Stimulated activated CD8-positive, alpha-beta memory T cell treated with anti-CD3 and anti-CD28 coated beads, Interleukin-2, amount 100 ng/mL, for 1 hour (primary cell): ENCODE measurements at regions not wholly inside any gene's neighbourhood (a gene's known extent, or its start where the extent isn't known, plus 50 kb on each side); places are given as distances from the start of the nearest gene placed in this dataset.

Source experiments
- DNase-seq, 2 donors: peaks; one replicate each; pipeline ENCODE4 v3.0.0-alpha.2; 2020; ENCODE audit warnings: low read depth in 2 of 2

DNA sequence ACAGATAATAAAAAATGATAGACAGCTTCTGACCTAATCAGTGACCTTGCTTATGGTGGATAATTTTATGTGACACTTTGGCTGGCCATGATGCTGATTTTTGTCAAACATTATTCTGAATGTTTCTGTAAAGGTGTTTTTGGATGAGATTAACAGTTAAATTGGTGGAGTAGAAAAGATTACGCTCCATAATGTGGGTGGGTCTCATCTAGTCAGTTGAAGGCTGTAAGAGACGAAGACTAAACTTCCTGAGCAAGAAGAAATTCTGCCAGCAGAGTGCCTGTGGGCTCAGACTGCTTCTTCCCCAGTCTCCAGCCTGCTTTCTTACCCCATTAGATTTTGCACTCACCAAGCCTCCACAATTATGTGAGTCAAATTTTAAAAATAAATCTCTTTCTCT lies 214.9 kb upstream of the ITGA4 start:
- DNase-seq, result no peak

DNA sequence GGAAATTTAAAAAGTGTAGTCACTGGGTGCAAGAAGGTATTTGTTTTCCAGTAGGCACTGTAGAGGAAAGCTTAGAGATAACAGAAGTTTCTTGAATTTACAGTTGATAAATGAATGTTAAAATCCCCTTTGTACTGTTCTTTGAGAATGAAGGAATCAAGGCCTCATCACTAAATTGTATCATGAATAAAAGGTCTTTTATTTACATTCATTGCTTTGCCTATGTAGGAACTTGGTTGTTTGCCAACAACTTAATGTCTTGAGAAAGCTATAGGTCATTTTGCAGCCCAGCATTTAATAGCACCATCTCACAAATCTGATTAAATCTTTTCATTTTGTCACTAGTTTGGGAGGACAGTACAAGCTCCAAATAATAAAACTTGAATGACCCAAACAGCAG lies 213.9 kb upstream of the ITGA4 start:
- no peak for DNase-seq

DNA sequence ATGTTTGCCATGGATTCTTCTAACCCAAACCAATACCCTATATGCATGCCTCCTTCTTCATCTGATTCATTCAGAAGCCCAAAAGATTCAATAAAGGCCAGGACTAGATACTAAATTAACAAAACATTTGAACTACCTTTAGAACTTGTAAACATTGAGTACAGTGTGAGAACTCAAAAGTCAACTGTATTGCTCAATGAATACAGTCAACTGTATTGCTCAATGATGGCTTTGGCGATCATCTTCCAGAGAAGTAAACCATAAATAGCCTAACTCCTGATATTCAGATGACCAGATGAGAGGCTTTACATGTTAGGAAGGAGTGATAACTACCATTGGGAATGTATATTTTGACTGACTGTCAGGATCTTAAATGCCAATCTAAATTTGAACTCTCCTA lies 206.5 kb upstream of the ITGA4 start:
- DNase-seq, result no peak

DNA sequence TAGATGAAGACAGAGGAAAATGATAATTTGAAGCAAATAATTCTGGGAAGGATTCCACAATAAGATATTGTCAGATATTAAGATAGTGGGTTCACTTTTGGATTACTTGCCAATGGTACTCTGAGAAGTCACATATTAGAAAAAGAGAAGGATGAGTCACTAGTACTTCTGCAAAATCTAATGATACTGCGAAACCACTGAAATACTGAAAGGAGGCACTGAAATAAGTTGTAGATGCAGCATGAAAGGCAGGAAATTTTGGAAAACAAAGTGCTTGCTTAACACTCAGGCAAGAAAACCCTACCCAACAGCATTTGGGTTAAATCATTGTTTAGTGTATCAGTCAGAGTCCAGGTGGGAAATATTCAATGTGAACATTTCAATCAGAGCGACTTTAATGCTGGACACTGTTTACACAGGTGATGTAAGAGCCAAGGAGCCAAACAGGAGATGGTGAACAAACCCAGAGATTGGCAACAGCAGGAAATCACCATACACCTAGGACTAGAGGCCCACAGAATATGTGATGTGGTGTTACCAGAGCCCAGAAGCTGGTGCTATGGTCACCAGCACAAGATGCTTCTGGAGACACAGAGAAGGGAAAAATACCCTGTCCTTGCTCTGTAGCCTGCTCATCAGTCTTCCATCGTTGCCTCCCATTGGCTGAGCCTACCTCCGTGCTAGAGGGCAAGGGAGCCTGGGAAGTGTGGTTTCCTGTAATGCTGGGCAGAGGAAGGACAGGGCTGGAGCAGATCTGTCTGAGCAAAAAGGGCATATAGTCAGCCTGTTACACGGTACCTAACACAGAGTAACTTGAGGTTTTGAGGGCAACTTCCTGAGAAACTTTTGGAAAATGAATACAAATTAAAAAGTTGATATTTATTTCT lies 204.7 kb upstream of the ITGA4 start:
- DNase-seq, result no peak

DNA sequence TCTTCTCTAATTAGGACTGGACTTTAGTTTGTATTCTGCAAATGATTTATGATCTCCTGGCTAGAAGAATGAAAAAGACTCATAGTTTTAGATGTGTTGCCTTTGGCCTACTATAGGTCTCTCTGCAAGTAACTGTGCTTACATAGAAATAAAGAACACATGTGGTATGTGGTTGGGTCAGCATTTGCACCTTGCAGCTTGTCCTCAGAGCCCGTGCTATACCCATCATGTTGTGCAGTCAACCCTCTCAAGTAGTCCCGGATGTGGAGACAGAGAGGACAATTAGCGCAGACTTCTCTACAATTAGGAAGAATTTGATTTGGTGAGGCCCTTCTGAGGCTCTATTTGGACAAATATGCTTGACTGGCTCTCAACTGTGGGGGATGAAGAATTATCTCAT lies 203.7 kb upstream of the ITGA4 start:
- DNase-seq, result no peak

DNA sequence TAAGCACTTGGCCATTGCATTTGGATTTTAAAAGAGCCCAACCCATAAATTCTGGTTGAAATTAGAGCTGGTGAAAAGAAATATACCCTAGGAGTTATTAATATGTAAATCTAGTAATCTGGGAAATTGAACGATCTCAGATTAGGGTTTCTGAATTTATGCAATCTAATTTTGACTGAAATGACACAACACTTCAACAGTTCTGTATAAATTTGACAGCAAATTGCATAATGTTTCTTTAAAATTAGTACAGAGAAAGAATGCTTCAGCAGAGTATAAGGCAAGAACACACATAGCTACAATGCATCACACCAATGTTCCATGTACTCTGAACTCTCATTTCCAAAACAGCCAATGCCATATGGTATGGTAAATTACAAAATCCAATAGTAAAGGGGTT lies 201.5 kb upstream of the ITGA4 start:
- no peak for DNase-seq

DNA sequence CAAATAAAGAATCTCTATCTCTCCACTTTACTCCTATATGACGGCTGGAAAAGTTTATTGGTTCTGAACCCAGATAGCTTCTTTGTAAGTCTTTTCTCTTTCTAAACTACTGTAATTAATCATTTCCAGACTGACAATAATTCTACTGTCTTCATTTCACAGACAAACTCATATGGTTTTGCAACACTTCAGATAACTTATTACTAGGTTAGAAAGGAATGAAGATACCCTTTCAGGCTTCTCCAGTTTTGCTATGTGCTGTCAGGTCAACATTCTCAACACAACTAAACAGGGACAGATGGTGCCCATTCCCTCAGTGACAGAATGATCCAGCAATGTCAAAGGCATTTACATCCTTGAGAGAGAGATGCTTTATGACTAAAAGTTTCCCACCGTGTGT lies 198.5 kb upstream of the ITGA4 start:
- no peak for DNase-seq

DNA sequence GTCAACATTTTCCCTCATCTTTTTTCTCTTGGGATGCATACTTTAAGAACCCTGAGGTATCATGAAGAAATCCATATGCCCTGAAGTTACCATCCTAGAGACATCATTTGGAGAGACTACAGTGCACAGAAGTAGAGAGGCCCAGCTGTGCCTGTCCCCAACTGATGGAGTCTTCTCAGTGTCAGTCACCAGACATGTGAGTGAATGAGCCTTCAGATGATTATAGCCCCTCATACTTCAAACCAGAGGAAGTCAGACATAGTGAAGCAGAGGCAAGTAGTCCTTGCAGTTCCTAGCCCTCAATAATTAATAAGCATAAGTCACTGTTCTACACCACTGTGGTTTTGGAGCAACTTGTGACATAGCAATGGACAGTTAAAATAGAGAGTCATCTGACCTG lies 194.4 kb upstream of the ITGA4 start:
- no peak for DNase-seq

DNA sequence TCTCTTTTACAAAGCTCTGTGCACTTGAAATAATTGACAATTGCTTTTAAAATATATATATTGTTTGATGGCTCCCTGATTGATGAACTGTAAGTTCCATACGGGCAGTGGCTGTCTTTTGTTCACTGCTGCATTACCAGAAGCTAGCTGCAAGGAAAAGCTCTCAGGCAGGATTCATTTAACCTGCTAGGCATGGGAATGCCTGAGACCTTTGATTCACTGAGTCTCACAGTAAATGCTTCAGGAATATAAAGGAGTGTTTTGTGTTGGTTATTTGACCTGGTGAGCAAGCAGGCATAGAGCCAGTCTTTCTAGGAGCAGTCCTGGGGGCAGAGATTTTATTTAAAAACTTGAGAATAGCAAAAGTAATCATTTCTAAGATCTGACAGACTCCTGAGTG lies 193.2 kb upstream of the ITGA4 start:
- DNase-seq, result no peak

DNA sequence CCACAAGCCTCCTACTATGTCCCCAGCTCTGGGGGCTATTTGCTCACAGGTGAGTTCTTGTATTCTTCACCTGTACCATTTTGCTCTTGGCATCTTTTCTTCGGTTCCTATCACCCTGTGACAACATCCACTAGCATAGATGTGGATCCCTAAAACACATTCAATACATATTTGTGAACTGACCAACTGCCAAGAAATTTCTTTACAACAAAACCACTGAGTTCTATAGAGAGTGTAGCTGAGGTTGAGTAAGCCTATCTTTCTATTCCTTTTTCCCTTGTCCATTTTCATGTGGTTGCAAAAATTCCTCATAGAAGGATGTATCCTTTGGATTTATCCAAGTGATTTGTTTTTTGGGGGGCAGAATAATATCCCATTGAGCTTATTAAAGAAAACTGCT lies 192.7 kb upstream of the ITGA4 start:
- DNase-seq, result no peak

DNA sequence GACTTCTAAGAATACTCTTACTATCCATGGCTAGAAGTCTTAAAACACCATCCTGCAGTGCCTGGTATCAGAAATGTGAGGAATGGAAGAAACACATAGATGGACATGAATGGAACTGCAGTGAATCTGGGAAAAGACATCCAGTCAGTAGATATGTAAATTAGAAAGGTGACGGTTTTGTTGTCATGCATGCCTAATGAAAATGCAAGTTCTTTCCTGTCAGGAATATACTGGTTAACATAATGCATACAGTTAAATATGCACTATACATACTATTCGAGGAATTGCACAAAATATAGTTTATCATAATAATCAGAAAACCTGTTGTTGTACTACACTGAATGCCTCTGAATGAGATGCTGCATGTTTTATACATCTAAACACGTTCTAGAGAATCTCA lies 190.6 kb upstream of the ITGA4 start:
- no peak for DNase-seq

DNA sequence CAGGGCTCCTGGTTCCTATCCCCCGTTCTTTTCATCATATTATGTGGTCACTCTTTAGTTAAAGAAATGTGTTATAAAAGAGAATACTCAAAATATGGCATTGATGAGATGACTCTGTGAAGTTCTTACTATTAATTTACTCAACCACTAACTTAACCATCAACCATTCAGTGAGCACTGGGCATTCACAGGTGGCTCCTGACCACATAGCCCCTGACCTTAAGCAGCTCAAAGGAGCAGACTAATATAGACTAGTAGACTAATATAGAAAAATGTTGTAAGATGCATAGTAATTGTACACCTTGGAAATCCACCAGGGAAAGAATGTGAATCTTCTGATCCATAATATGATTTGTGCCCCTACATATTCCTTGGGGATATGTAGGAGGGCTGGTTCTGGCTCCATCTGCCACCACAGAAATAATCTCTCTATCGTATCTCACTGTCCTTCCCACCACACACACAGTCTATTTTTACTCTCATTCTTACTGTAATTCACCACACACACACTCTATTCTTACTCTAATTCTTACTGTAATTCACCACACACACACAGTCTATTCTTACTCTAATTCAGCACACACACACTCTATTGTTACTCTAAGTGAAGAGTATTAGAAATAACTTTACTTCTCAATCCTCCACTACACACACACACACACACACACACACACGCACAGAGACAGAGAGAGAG lies 188.9 kb upstream of the ITGA4 start:
- no peak for DNase-seq

DNA sequence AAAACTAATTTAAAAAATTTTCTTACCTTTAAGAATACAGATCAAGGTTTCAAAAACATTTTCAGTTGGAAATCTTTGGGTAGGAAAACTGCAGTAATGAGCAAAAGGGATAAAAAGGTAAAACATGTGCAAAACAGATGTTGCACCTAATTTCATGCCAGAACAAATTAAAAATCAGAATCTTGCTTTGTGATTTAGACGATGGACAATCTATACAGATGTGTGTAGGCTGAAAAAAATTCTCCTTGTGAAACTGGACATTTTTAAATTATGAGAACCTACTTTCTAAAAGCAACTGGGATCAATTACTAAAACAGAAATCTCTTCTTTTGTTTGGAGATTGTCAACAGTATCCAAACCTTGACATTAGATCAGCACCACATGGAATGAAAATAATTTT lies 183.2 kb upstream of the ITGA4 start:
- DNase-seq, result no peak

DNA sequence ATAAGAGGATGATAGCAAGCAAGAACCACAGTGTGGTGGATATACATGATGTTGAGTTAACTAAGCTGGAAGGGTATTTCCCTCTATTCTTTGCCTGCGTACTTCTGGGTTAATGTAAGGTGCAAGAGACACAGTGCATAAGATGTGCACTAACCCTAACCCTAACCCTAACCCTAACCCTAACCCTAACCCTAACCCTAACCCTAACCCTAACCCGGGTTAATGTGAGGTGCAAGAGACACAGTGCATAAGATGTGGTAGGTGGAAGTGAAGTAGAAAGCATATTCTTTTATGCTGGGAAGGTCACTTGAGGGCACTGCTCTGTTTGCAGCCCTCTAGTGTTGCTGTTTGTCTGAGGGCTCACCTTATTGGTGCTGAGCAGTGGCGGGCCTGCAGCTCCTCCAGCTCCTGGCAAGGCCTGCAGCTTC lies 181.5 kb upstream of the ITGA4 start:
- DNase-seq, result no peak

DNA sequence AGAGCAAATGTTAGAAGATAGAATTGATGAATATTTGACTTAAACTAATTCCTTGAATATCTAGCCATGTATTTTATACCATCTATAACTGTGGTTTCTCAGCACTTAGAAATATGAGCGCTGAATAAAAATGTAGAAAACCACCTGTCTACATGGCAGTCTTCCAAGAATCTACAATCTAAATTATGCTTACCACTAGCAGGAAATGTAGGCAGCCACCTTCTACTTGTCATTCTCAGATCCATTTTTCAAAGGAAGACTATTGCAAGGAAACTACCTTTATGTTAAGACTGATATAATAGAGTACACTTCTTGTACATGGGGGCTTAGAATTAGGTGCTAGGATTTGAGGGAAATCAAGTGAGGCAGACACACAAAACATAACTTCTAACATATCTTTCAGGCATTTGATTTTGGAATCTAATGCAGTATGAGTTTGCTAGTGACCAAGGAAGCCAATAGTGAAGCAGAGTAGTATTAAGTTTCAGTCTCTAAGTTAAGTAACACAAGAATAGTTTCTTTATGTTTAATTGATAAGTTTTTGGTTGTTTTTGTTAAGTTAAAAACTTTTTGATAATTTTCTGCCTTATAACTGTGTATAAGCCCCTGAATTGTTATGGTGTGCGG lies 175.9 kb upstream of the ITGA4 start:
- no peak for DNase-seq

DNA sequence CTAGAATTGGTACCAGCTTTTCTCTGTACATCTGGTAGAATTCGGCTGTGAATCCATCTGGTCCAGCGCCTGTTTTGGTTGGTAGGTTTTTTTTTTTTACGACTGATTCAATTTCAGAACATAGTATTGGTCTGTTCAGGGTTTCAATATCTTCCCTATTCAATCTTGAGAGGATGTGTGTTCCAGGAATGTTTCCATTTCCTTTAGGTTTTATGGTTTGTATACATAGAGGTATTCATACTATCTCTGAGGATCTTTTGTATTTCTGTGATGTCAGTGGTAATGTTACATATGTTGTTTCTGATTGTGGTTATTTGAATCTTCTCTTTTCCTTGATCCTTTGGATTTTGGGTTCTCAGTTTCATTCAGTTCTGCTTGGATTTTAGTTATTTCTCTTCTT lies 172.1 kb upstream of the ITGA4 start:
- no peak for DNase-seq

DNA sequence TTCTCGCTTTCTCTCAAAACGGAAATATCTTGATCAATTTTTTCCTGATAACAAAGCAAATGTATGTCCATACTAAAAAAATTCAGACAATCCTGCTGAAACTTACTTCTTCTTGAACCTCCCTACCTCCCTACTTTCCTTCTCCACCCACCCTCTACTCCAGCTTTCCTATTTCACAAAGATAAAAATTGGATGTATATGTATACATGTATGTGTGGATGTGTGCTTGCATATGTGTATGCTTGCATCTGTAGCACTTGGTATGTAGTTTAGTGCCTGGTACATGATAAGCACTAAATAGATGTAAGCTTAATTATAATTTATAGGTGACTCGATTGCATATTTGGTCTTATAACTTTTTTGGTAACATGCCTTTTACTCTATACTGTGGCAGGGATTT lies 167.5 kb upstream of the ITGA4 start:
- DNase-seq, result no peak

DNA sequence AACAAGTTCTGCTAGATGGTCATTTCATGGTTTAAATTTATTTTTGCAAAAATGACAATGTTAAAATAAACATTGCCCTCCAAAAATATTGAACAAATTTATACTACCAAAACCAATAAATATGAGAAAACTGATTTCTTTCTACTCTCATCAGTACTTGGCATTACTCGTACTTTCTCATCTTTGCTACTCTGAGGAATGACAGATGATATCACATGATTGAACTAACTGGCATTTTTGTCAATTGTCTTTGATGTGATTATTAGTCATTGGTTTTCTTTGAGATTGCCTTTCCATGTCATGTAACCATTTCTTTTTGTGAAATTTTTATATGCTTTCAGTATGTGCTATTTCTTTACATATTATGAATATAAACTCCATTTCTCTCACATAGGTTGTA lies 167.0 kb upstream of the ITGA4 start:
- no peak for DNase-seq

DNA sequence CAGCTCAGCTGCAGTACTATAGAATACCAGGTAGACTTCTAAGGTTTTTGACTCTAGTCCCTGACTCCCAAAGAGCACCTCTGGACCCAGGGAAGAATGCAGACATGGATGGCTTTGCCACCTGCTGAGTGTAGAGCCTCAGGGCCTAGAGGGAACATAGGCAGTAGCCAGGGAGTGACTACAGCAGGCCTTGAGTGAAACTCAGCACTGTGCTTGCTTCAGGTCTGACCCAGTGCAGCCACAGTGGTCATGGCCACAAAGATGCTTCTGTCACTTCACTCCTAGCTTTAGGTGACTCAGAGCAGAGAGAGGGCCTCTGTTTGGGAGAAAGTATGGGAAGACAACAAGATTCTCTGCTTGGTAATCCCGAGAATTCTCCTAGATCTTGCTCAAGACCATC lies 162.2 kb upstream of the ITGA4 start:
- no peak for DNase-seq

DNA sequence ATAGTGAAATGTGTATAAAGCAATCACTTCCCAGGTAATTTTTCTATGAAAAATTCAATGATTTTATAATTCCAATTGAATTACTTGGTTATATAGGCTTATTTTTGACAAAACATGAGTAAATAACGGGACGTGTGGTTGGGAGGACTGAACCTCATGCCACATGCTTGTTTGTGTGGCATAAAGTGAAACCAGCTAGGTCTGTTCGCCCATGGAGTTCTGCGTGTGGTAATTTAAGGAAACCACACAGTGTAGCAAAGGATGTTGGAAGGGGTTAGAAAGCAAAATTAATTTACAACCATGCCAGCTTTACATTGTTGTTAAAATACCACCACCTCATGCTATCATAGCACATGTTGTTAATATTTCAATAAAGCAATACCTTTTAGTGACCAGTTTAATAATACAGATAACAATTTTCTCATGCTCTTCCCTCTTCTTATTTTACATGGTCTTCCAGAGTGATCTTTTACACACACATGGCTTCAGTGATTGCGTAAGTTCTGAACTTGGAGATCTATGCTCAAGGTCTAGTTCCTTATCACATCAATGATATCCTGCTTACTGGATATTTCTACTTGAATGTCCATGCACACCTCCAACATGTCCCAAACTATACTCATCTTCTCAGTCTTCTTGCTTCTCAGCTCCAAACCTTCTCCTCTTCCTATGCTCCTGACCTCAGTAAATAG lies 156.4 kb upstream of the ITGA4 start:
- DNase-seq, result no peak

DNA sequence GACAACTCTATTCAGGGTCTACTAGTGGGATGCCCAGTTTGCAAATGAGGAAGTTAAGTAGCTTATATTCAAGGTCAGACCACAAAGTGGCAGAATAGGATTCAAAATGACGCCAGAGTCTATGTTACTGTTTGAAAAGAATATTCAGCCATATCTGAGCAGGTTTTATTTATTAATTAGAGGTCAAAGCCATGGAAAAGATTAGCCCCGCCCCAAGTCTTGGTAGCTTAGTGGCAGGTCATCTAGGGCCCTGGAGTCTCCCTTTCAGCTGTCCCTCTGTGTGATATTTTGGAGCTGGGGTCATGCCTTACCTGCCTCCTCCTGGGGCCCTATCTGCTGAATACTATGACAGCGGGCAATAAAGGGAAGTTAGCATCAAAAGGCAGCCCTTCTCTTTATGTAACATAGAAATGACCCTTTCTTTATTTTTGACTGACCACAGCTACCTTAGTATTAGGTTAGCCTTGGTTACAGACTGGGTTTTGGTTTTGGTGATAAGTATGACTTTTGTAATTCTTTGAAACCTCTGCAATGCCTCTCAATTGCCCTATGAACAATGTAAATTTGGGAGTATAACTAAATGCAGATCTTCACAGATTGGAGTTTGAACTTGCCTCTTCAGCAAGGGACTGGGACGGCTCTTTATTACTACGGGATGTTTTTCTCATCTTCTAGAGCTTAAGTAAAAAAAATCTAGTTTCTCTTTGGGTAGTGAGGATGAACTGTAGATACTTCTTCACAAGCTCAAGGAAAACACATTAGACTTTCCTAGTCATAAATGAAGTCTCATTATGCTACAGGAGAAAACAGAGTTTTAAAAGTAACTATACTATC lies 153.0 kb upstream of the ITGA4 start:
- no peak for DNase-seq
